ENCODE measurements at regions not wholly inside any gene's neighbourhood (a gene's known extent, or its start where the extent isn't known, plus 50 kb on each side); places are given as distances from the start of the nearest gene placed in this dataset.

DNA sequence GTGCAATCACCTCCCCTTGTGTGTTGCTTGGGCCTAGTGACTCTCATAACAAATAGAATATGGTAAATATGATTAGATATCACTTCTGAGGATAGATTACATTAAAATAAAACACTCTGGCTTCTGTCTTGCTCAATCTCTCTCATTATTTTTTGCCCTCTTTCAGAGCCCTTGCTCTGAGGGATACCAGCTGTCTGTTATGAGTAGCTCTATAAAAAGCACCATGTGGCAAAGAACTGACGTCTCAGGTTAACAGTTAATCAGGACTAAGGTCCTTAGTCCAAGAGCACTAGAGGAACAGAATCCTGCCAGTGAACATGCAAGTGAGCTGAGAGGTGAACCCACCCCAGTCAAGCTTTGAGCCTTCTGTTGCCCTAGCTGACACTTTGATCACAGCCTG lies 402.2 kb upstream of the HTR1E start:
- TF ChIP-seq, protein P1, sequence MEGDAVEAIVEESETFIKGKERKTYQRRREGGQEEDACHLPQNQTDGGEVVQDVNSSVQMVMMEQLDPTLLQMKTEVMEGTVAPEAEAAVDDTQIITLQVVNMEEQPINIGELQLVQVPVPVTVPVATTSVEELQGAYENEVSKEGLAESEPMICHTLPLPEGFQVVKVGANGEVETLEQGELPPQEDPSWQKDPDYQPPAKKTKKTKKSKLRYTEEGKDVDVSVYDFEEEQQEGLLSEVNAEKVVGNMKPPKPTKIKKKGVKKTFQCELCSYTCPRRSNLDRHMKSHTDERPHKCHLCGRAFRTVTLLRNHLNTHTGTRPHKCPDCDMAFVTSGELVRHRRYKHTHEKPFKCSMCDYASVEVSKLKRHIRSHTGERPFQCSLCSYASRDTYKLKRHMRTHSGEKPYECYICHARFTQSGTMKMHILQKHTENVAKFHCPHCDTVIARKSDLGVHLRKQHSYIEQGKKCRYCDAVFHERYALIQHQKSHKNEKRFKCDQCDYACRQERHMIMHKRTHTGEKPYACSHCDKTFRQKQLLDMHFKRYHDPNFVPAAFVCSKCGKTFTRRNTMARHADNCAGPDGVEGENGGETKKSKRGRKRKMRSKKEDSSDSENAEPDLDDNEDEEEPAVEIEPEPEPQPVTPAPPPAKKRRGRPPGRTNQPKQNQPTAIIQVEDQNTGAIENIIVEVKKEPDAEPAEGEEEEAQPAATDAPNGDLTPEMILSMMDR (IDR thresholded peaks at IDR 0.05): no peak
- no peak for TF ChIP-seq POLR2A (IDR thresholded peaks at IDR 0.05)
- no peaks in the 10 kb centered on the region for H3K27me3 ChIP-seq

DNA sequence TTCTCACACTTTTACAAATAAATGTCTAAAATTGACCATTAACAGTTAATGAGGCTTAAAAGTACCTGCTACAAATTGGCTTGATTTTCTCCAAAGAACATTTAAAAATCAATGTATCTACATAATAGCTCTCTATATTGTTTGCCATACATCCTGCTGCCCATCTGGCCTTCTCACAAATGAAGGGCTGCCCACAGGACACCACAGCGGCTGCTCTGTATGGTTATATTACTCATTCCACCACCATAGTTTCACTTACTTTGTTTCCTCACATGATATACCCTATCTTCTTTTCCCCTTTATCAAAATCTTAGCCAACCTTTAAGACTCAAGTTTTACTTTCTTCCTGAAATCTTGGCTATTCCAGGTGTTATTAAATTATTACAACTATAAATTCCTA lies 407.7 kb upstream of the HTR1E start:
- H3K9me3 ChIP-seq: no peaks in the 10 kb centered on the region
- H3K27ac ChIP-seq: no peak overlapping the region
- H3K27me3 ChIP-seq: no peaks in the 10 kb centered on the region
- no peak for DNase-seq
- no peak overlapping the region for H3K4me3 ChIP-seq
- TF ChIP-seq POLR2A (IDR thresholded peaks at IDR 0.05): no peak
- TF ChIP-seq, protein P1 (IDR thresholded peaks at IDR 0.05): no peak
- H3K36me3 ChIP-seq: no peaks in the 10 kb centered on the region
- H3K4me1 ChIP-seq: no peaks in the 10 kb centered on the region

More for the DNA sequence above, 402.2 kb upstream of the HTR1E start:
- Histone ChIP-seq H3K27ac (no peak overlapping the region), H3K4me1 (no peaks in the 10 kb centered on the region), H3K9me3 (no peaks in the 10 kb centered on the region), H3K36me3 (no peaks in the 10 kb centered on the region), H3K4me3 (no peak overlapping the region)
- no peak for DNase-seq

DNA sequence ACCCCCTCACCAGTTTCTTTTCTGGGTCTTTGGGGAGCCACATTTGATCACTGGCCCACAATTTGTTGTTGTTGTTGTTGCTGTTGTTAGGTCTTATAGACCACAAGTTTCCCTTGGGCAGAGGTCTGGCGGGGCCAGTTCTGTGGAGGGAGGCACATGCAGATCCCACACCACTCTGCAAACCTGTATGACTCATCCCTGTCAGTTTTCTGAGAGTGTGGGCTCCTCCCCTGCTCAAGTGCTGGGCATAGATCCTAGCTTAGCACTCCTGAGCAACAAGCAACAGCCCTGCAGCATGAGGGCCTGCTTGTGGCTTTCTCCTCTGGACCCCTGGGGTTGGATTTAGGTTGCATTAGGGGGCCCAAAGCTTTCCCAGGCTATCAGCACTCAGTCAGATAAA lies 411.1 kb upstream of the HTR1E start:
- DNase-seq: no peak
- Histone ChIP-seq H3K36me3 (no peaks in the 10 kb centered on the region), H3K27me3 (no peaks in the 10 kb centered on the region), H3K4me3 (no peak overlapping the region), H3K4me1 (no peaks in the 10 kb centered on the region), H3K9me3 (no peaks in the 10 kb centered on the region), H3K27ac (no peak overlapping the region)
- TF ChIP-seq, protein P1 (IDR thresholded peaks at IDR 0.05): no peak
- no peak for TF ChIP-seq POLR2A (IDR thresholded peaks at IDR 0.05)

DNA sequence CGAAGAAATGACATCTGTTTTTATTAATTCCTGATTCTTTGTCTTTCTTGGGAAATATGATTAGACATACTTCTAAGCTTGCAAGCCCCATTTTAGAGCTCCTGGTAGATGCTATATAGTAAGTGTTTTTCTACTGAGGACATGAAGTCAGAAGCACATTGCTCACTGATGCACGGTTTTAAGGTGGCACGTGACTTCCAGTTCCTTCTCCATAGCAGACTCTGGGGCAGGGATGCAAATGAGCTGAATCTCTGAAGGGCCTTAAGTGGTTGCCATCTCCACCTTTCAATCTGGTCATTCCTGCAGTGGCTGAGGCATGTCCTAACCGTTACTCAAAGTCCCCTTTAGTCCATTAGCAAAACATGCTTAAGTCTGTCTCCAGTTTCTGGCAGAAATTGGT lies 421.2 kb upstream of the HTR1E start:
- no peak for TF ChIP-seq POLR2A (IDR thresholded peaks at IDR 0.05)
- no peaks in the 10 kb centered on the region for H3K4me1 ChIP-seq
- H3K27me3 ChIP-seq: no peaks in the 10 kb centered on the region
- H3K36me3 ChIP-seq: no peaks in the 10 kb centered on the region
- H3K4me3 ChIP-seq: no peak overlapping the region
- H3K9me3 ChIP-seq: no peaks in the 10 kb centered on the region
- H3K27ac ChIP-seq: no peak overlapping the region
- DNase-seq: no peak

DNA sequence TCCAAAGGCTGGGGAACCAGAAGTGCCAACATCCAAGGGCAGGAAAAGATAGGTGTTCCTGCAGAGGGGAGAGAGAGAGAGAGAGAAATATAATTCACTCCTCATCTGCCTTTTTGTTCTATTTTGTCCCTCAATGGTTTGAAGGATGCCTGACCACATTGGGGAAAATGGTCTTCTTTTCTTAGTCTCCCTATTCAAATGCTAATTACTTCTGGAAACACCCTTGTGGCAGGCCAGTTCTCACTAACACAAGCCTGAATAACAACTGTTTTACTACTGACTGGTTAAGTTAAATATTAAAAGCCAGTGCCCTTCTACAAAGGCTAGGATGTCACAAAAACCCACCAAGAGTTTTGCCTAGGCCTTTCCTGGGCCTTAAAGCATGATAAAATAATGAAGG lies 425.4 kb upstream of the HTR1E start:
- TF ChIP-seq, protein P1 (IDR thresholded peaks at IDR 0.05): no peak
- no peak for TF ChIP-seq POLR2A (IDR thresholded peaks at IDR 0.05)
- DNase-seq: no peak
- no peaks in the 10 kb centered on the region for H3K27me3 ChIP-seq
- H3K27ac ChIP-seq: no peak overlapping the region
- no peaks in the 10 kb centered on the region for H3K4me1 ChIP-seq
- no peaks in the 10 kb centered on the region for H3K9me3 ChIP-seq
- H3K36me3 ChIP-seq: no peaks in the 10 kb centered on the region
- no peak overlapping the region for H3K4me3 ChIP-seq

DNA sequence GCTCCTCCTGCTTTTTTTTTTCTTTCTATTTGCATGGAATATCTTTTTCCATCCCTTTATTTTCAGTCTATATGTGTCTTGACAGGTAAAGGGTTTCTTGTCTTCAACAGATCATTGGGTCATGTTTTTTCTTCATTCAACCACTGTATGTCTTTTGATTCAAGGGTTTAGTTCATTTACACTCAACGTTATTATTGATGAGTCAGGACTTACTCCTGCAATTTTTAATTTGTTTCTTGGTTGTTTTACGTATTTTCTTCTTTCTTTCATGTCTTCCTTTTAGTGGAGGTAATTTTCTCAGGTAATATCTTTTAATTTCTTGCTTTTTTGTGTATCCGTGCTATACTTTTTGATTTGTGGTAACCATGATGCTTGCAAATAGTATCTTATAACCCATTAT lies 429.1 kb upstream of the HTR1E start:
- Histone ChIP-seq H3K4me1 (no peaks in the 10 kb centered on the region), H3K27me3 (no peaks in the 10 kb centered on the region), H3K27ac (no peak overlapping the region), H3K9me3 (no peaks in the 10 kb centered on the region), H3K36me3 (no peaks in the 10 kb centered on the region), H3K4me3 (no peak overlapping the region)
- TF ChIP-seq, protein P1 (IDR thresholded peaks at IDR 0.05): no peak
- TF ChIP-seq POLR2A (IDR thresholded peaks at IDR 0.05): no peak
- no peak for DNase-seq
